PC-9 (cell line): ENCODE measurements at regions not wholly inside any gene's neighbourhood (a gene's known extent, or its start where the extent isn't known, plus 50 kb on each side); places are given as distances from the start of the nearest gene placed in this dataset.

ENCODE experiments used
- BruUV-seq: library from RNA; stranded (reverse); fragments of 400-500 nt; replicated peaks from 2 replicates; lab custom pipeline; 2021; lab: Mats Ljungman, UMichigan
- CTCF ChIA-PET: fragments of 300-600 bp; sonication (Branson Sonifier 250); formaldehyde crosslinking; loops from one replicate; lab custom pipeline; 2022; ENCODE audit warnings: antibody characterized with exemption; lab: Charles Lee
- POLR2A ChIA-PET: fragments of 300-600 bp; sonication (Branson Sonifier 250); formaldehyde crosslinking; loops from one replicate; lab custom pipeline; 2022; ENCODE audit warnings: antibody characterized with exemption; ENCODE audit not compliant: unreplicated experiment; lab: Charles Lee
- DNase-seq, 2 experiments: peaks; one replicate each; pipeline versions ENCODE4 v3.0.0 to v3.0.0-alpha.2; 2015 to 2022; ENCODE audit warnings: mixed read lengths in 1 of 2
- H2AFZ ChIP-seq: fragments of 200-600 bp; sonication (generic); 2 replicates; pipeline ENCODE4 v1.8.1; 2017; ENCODE audit warnings: antibody characterized with exemption
- H3F3A ChIP-seq: fragments of 200-600 bp; sonication (generic); 2 replicates; pipeline ENCODE4 v1.8.1; 2017; ENCODE audit warnings: antibody characterized with exemption, mild to moderate bottlenecking, low read depth; ENCODE audit not compliant: insufficient read depth
- H3K27ac ChIP-seq: fragments of 200-600 bp; sonication (generic); 2 replicates; pipeline ENCODE4 v1.6.1; 2016; ENCODE audit warnings: mixed run types
- H3K27me3 ChIP-seq: fragments of 200-600 bp; sonication (generic); 2 replicates; pipeline ENCODE4 v1.6.1; 2016; ENCODE audit warnings: low read depth, mixed run types; ENCODE audit not compliant: insufficient read depth
- H3K36me3 ChIP-seq: fragments of 200-600 bp; sonication (generic); 2 replicates; pipeline ENCODE4 v1.6.1; 2016; ENCODE audit warnings: low read depth, mixed run types
- H3K4me1 ChIP-seq: fragments of 200-600 bp; sonication (generic); replicated peaks from 2 replicates; pipeline ENCODE4 v1.6.1; 2016; ENCODE audit warnings: mixed run types; ENCODE audit not compliant: insufficient read depth
- H3K4me2 ChIP-seq: fragments of 200-600 bp; sonication (generic); 2 replicates; pipeline ENCODE4 v1.6.1; 2017; ENCODE audit warnings: mixed run types
- H3K4me3 ChIP-seq: fragments of 200-600 bp; sonication (generic); 2 replicates; pipeline ENCODE4 v1.6.1; 2016; ENCODE audit warnings: mixed run types
- H3K79me2 ChIP-seq: fragments of 200-600 bp; sonication (generic); 2 replicates; pipeline ENCODE4 v1.6.1; 2017; ENCODE audit warnings: low read depth, mixed run types
- H3K9me2 ChIP-seq: fragments of 200-600 bp; sonication (generic); 2 replicates; pipeline ENCODE4 v1.8.1; 2017; ENCODE audit warnings: mild to moderate bottlenecking; ENCODE audit not compliant: insufficient read depth
- H3K9me3 ChIP-seq: fragments of 200-600 bp; sonication (generic); 2 replicates; pipeline ENCODE4 v1.8.1; 2016; ENCODE audit warnings: low read depth; ENCODE audit not compliant: insufficient read depth
- H4K20me1 ChIP-seq: fragments of 200-600 bp; sonication (generic); 2 replicates; pipeline ENCODE4 v1.8.1; 2017; ENCODE audit not compliant: insufficient read depth
- CTCF ChIP-seq: fragments of 200-600 bp; sonication (generic); conservative IDR thresholded peaks from 2 replicates; pipeline ENCODE4 v1.6.1; 2017; ENCODE audit warnings: mixed run types, antibody characterized with exemption, mild to moderate bottlenecking, moderate library complexity
- EZH2 ChIP-seq: fragments of 200-600 bp; sonication (generic); IDR thresholded peaks from 2 replicates; pipeline ENCODE4 v1.8.0; 2017; ENCODE audit warnings: antibody characterized with exemption, low read depth
- intact Hi-C: fragments of 100-400 bp; cut with micrococcal nuclease; formaldehyde crosslinking; loops from one replicate; pipeline ENCODE4 v1.10.0; 2022; ENCODE audit not compliant: unreplicated experiment

GRCh38 chr3:81998139-81998755 is 236.8 kb upstream of the GBE1 start:
- no peak overlapping the region for H2AFZ ChIP-seq
- no peaks in the 10 kb centered on the region for H3K9me2 ChIP-seq
- H4K20me1 ChIP-seq: no peaks in the 10 kb centered on the region
- CTCF ChIA-PET: no interaction called here
- TF ChIP-seq EZH2: no peak
- no peak for TF ChIP-seq CTCF
- no peaks in the 10 kb centered on the region for H3K9me3 ChIP-seq
- no peak overlapping the region for H3K4me2 ChIP-seq
- intact Hi-C loops: no loop called here
- no peaks in the 10 kb centered on the region for H3K79me2 ChIP-seq
- no TSS peak for BruUV-seq
- no peaks in the 10 kb centered on the region for H3K27me3 ChIP-seq
- no peak for DNase-seq
- H3F3A ChIP-seq: no peaks in the 10 kb centered on the region
- no peak overlapping the region for H3K4me3 ChIP-seq
- H3K4me1 ChIP-seq: no peaks in the 10 kb centered on the region
- H3K27ac ChIP-seq: no peak overlapping the region
- POLR2A ChIA-PET: no interaction called here
- no peaks in the 10 kb centered on the region for H3K36me3 ChIP-seq

GRCh38 chr3:81997390-81997789 is 235.9 kb upstream of the GBE1 start:
- no peaks in the 10 kb centered on the region for H4K20me1 ChIP-seq
- ChIA-PET CTCF (no interaction called here), POLR2A (no interaction called here)
- TF ChIP-seq EZH2 (no peak), CTCF (no peak)
- H3F3A ChIP-seq: no peaks in the 10 kb centered on the region
- H3K9me2 ChIP-seq: no peaks in the 10 kb centered on the region
- H3K9me3 ChIP-seq: no peaks in the 10 kb centered on the region
- no TSS peak for BruUV-seq
- no peaks in the 10 kb centered on the region for H3K79me2 ChIP-seq
- no peaks in the 10 kb centered on the region for H3K27me3 ChIP-seq
- no peak overlapping the region for H3K4me3 ChIP-seq
- no peak for DNase-seq
- no peak overlapping the region for H2AFZ ChIP-seq
- no peak overlapping the region for H3K4me2 ChIP-seq
- no peaks in the 10 kb centered on the region for H3K36me3 ChIP-seq
- intact Hi-C loops: no loop called here
- H3K27ac ChIP-seq: no peak overlapping the region
- no peaks in the 10 kb centered on the region for H3K4me1 ChIP-seq

- POLR2A ChIA-PET: no interaction called here
- Histone ChIP-seq H3K27ac (no peak overlapping the region), H3K9me3 (no peaks in the 10 kb centered on the region; the same call in 1 of the 2 replicates), H3K4me2 (no peak overlapping the region), H3K4me3 (no peak overlapping the region), H2AFZ (no peak overlapping the region), H3K27me3 (no peaks in the 10 kb centered on the region), H3F3A (no peaks in the 10 kb centered on the region), H3K9me2 (no peaks in the 10 kb centered on the region), H4K20me1 (no peaks in the 10 kb centered on the region), H3K4me1 (no peaks in the 10 kb centered on the region), H3K36me3 (no peaks in the 10 kb centered on the region), H3K79me2 (no peaks in the 10 kb centered on the region)
- intact Hi-C loops: no loop called here
- BruUV-seq: no TSS peak
- CTCF ChIA-PET: interaction anchor here (0.5 kb wide), 1 partner anchor 9 kb away, joined by 3 read pairs; no protein-coding TSS in a partner anchor
- DNase-seq: no peak
- TF ChIP-seq EZH2: no peak
Observed at GRCh38 chr3:81995329-81995728, 233.9 kb upstream of the GBE1 start.

- no peak for TF ChIP-seq EZH2
- no peak for TF ChIP-seq CTCF
- intact Hi-C loops: no loop called here
- CTCF ChIA-PET: no interaction called here
Observed at GRCh38 chr3:81989758-81990157, 228.3 kb upstream of the GBE1 start.

More at GRCh38 chr3:81989758-81990157, 228.3 kb upstream of the GBE1 start:
- Histone ChIP-seq H2AFZ (no peak overlapping the region), H3K36me3 (no peaks in the 10 kb centered on the region), H3K4me2 (no peak overlapping the region), H3K27ac (no peak overlapping the region), H3K9me2 (no peaks in the 10 kb centered on the region), H4K20me1 (no peaks in the 10 kb centered on the region), H3K4me3 (no peak overlapping the region), H3K79me2 (peaks cover 16% of the 10 kb centered on the region), H3K4me1 (no peaks in the 10 kb centered on the region), H3K27me3 (no peaks in the 10 kb centered on the region), H3F3A (no peaks in the 10 kb centered on the region; the same call in 1 of the 2 replicates), H3K9me3 (no peaks in the 10 kb centered on the region; the same call in 1 of the 2 replicates)
- POLR2A ChIA-PET: no interaction called here
- DNase-seq: no peak
- no TSS peak for BruUV-seq
